Transverse colon (tissue), 4 donors: ENCODE measurements at regions not wholly inside any gene's neighbourhood (a gene's known extent, or its start where the extent isn't known, plus 50 kb on each side); places are given as distances from the start of the nearest gene placed in this dataset.

Experiments
- EP300 ChIP-seq: sonication (generic); formaldehyde crosslinking; IDR thresholded peaks from one replicate; pipeline ENCODE4 v1.6.1; 2017; ENCODE audit warnings: antibody characterized with exemption, low read depth
- POLR2A ChIP-seq: fragments of 450-650 bp; IDR thresholded peaks from one replicate; pipeline ENCODE4 v1.6.1; 2016; ENCODE audit warnings: antibody characterized with exemption, mild to moderate bottlenecking, moderate library complexity
- POLR2AphosphoS5 ChIP-seq, 3 donors: sonication (generic); formaldehyde crosslinking; IDR thresholded peaks; one replicate each; pipeline ENCODE4 v1.6.1; 2016; ENCODE audit warnings: antibody characterized with exemption in 3 of 3
- TF ChIP-seq, protein P1 (sequence below), 5 experiments: fragments of 200-600 bp in 3 of 5; fragments of 450-650 bp in 2 of 5; sonication (generic) in 3 of 5; IDR thresholded peaks; 1 replicate in 2 of 5; 2 replicates in 3 of 5; pipeline ENCODE4 v1.5.1; 2016 to 2017; ENCODE audit warnings: antibody characterized with exemption in 5 of 5, inconsistent platforms in 3 of 5, mild to moderate bottlenecking in 2 of 5, moderate library complexity in 1 of 5

DNA sequence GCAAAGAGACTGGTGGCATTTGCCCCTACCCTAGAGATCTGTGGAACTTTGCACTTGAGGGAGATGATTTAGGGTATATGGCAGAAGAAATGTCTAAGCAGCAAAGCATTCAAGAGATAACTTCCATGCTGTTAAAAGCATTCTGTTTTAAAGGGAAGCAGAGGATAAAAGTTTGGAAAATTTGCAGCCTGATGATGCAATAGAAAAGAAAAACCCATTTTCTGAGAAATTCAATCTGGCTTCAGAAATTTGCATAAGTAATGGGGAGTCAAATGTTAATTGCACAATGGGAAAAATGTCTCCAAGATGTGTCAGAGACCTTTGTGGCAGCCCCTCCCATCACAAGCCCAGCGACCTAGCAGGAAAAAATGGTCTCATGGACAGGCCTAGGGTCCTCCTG, 361.7 kb downstream of the ANKRD7 start:
- TF ChIP-seq POLR2AphosphoS5 (IDR thresholded peaks at IDR 0.05), result no peak
- TF ChIP-seq, protein P1, sequence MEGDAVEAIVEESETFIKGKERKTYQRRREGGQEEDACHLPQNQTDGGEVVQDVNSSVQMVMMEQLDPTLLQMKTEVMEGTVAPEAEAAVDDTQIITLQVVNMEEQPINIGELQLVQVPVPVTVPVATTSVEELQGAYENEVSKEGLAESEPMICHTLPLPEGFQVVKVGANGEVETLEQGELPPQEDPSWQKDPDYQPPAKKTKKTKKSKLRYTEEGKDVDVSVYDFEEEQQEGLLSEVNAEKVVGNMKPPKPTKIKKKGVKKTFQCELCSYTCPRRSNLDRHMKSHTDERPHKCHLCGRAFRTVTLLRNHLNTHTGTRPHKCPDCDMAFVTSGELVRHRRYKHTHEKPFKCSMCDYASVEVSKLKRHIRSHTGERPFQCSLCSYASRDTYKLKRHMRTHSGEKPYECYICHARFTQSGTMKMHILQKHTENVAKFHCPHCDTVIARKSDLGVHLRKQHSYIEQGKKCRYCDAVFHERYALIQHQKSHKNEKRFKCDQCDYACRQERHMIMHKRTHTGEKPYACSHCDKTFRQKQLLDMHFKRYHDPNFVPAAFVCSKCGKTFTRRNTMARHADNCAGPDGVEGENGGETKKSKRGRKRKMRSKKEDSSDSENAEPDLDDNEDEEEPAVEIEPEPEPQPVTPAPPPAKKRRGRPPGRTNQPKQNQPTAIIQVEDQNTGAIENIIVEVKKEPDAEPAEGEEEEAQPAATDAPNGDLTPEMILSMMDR (IDR thresholded peaks at IDR 0.05), result no peak
- TF ChIP-seq POLR2A, result no peak
- TF ChIP-seq EP300, result no peak
